HepG2 (cell line): ENCODE measurements at regions not wholly inside any gene's neighbourhood (a gene's known extent, or its start where the extent isn't known, plus 50 kb on each side); places are given as distances from the start of the nearest gene placed in this dataset.

Experiments used
- CHD4 ChIP-seq: fragments of 200-600 bp; sonication (generic); IDR thresholded peaks from 2 replicates; pipeline ENCODE4 v1.7.0; 2017; ENCODE audit warnings: mild to moderate bottlenecking, low read length, borderline replicate concordance
- FOXK2 ChIP-seq: fragments of 450-650 bp; IDR thresholded peaks from 2 replicates; pipeline ENCODE4 v1.6.1; 2016
- KDM4B ChIP-seq: sonication (generic); formaldehyde crosslinking; IDR thresholded peaks from 2 replicates; pipeline ENCODE4 v1.4.0; 2020; ENCODE audit warnings: missing genetic modification reagents
- MED8 ChIP-seq: sonication (generic); formaldehyde crosslinking; IDR thresholded peaks from 2 replicates; pipeline ENCODE4 v1.8.1; 2023; ENCODE audit warnings: mild to moderate bottlenecking, missing genetic modification reagents; ENCODE audit not compliant: insufficient replicate concordance
- TOPORS ChIP-seq: sonication (generic); formaldehyde crosslinking; IDR thresholded peaks from 2 replicates; pipeline ENCODE4 v1.8.0; 2023; ENCODE audit warnings: mild to moderate bottlenecking, missing genetic modification reagents
- ZNF138 ChIP-seq: sonication (generic); formaldehyde crosslinking; IDR thresholded peaks from 2 replicates; pipeline ENCODE4 v1.5.0; 2020; ENCODE audit warnings: mild to moderate bottlenecking, low read depth, missing genetic modification reagents
- ZNF234 ChIP-seq: sonication (generic); formaldehyde crosslinking; conservative IDR thresholded peaks from 2 replicates; pipeline ENCODE4 v1.5.1; 2020; ENCODE audit warnings: mild to moderate bottlenecking, missing genetic modification reagents
- ZNF441 ChIP-seq: sonication (generic); formaldehyde crosslinking; IDR thresholded peaks from 2 replicates; pipeline ENCODE4 v1.7.0; 2021; ENCODE audit warnings: missing genetic modification reagents, borderline replicate concordance
- ZNF776 ChIP-seq: sonication (generic); formaldehyde crosslinking; IDR thresholded peaks from 2 replicates; pipeline ENCODE4 v1.4.0; 2020; ENCODE audit warnings: mild to moderate bottlenecking, missing genetic modification reagents
- TF ChIP-seq, protein P1 (sequence below): IDR thresholded peaks from 2 replicates; pipeline ENCODE4 v1.6.1; 2016; ENCODE audit warnings: low read depth, missing genetic modification reagents, missing compliant biosample characterization
- TF ChIP-seq, protein P2 (sequence below): sonication (generic); formaldehyde crosslinking; IDR thresholded peaks from 2 replicates; pipeline ENCODE4 v1.8.0; 2022; ENCODE audit warnings: mild to moderate bottlenecking, missing genetic modification reagents; ENCODE audit not compliant: insufficient replicate concordance
- TF ChIP-seq, protein P3 (sequence below): sonication (generic); formaldehyde crosslinking; IDR thresholded peaks from 2 replicates; pipeline ENCODE4 v1.9.0; 2022; ENCODE audit warnings: missing genetic modification reagents, mild to moderate bottlenecking, borderline replicate concordance
- TF ChIP-seq, protein P4 (sequence below): sonication (generic); formaldehyde crosslinking; IDR thresholded peaks from 2 replicates; pipeline ENCODE4 v1.4.0; 2020; ENCODE audit warnings: missing genetic modification reagents, borderline replicate concordance
- TF ChIP-seq, protein P5 (sequence below): sonication (generic); formaldehyde crosslinking; IDR thresholded peaks from 2 replicates; pipeline ENCODE4 v1.5.0; 2020; ENCODE audit warnings: missing genetic modification reagents
- TF ChIP-seq, protein P6 (sequence below): sonication (generic); formaldehyde crosslinking; IDR thresholded peaks from 2 replicates; pipeline ENCODE4 v1.4.0; 2020; ENCODE audit warnings: missing genetic modification reagents, borderline replicate concordance

DNA sequence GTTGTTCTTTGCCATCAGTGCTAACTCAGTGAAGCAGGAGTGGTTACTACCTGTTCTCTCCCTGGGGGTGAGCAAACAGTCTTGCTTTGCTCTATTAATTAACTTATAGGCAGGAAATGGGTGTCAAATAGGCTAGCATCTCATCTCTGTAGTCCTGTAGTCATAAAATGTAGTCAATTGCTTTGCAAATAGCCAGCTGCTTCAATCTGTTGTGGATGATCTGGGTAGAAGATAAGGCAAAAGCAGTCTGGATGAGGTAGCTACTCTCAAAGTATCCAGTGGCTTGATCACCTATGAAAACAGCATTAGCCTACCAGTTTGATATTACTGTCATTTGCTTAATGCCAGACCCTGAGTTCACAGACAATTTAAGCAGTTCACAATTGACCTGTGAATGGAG, 369.0 kb upstream of the TMTC1 start (continued):
- TF ChIP-seq, protein P1, sequence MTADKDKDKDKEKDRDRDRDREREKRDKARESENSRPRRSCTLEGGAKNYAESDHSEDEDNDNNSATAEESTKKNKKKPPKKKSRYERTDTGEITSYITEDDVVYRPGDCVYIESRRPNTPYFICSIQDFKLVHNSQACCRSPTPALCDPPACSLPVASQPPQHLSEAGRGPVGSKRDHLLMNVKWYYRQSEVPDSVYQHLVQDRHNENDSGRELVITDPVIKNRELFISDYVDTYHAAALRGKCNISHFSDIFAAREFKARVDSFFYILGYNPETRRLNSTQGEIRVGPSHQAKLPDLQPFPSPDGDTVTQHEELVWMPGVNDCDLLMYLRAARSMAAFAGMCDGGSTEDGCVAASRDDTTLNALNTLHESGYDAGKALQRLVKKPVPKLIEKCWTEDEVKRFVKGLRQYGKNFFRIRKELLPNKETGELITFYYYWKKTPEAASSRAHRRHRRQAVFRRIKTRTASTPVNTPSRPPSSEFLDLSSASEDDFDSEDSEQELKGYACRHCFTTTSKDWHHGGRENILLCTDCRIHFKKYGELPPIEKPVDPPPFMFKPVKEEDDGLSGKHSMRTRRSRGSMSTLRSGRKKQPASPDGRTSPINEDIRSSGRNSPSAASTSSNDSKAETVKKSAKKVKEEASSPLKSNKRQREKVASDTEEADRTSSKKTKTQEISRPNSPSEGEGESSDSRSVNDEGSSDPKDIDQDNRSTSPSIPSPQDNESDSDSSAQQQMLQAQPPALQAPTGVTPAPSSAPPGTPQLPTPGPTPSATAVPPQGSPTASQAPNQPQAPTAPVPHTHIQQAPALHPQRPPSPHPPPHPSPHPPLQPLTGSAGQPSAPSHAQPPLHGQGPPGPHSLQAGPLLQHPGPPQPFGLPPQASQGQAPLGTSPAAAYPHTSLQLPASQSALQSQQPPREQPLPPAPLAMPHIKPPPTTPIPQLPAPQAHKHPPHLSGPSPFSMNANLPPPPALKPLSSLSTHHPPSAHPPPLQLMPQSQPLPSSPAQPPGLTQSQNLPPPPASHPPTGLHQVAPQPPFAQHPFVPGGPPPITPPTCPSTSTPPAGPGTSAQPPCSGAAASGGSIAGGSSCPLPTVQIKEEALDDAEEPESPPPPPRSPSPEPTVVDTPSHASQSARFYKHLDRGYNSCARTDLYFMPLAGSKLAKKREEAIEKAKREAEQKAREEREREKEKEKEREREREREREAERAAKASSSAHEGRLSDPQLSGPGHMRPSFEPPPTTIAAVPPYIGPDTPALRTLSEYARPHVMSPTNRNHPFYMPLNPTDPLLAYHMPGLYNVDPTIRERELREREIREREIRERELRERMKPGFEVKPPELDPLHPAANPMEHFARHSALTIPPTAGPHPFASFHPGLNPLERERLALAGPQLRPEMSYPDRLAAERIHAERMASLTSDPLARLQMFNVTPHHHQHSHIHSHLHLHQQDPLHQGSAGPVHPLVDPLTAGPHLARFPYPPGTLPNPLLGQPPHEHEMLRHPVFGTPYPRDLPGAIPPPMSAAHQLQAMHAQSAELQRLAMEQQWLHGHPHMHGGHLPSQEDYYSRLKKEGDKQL: no peak
- no peak for TF ChIP-seq KDM4B
- TF ChIP-seq, protein P2, sequence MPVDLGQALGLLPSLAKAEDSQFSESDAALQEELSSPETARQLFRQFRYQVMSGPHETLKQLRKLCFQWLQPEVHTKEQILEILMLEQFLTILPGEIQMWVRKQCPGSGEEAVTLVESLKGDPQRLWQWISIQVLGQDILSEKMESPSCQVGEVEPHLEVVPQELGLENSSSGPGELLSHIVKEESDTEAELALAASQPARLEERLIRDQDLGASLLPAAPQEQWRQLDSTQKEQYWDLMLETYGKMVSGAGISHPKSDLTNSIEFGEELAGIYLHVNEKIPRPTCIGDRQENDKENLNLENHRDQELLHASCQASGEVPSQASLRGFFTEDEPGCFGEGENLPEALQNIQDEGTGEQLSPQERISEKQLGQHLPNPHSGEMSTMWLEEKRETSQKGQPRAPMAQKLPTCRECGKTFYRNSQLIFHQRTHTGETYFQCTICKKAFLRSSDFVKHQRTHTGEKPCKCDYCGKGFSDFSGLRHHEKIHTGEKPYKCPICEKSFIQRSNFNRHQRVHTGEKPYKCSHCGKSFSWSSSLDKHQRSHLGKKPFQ (CRISPR knock-in tag): no peak
- TF ChIP-seq ZNF776: no peak
- TF ChIP-seq, protein P3, sequence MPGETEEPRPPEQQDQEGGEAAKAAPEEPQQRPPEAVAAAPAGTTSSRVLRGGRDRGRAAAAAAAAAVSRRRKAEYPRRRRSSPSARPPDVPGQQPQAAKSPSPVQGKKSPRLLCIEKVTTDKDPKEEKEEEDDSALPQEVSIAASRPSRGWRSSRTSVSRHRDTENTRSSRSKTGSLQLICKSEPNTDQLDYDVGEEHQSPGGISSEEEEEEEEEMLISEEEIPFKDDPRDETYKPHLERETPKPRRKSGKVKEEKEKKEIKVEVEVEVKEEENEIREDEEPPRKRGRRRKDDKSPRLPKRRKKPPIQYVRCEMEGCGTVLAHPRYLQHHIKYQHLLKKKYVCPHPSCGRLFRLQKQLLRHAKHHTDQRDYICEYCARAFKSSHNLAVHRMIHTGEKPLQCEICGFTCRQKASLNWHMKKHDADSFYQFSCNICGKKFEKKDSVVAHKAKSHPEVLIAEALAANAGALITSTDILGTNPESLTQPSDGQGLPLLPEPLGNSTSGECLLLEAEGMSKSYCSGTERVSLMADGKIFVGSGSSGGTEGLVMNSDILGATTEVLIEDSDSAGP (CRISPR knock-in tag): no peak
- no peak for TF ChIP-seq FOXK2
- TF ChIP-seq, protein P4, sequence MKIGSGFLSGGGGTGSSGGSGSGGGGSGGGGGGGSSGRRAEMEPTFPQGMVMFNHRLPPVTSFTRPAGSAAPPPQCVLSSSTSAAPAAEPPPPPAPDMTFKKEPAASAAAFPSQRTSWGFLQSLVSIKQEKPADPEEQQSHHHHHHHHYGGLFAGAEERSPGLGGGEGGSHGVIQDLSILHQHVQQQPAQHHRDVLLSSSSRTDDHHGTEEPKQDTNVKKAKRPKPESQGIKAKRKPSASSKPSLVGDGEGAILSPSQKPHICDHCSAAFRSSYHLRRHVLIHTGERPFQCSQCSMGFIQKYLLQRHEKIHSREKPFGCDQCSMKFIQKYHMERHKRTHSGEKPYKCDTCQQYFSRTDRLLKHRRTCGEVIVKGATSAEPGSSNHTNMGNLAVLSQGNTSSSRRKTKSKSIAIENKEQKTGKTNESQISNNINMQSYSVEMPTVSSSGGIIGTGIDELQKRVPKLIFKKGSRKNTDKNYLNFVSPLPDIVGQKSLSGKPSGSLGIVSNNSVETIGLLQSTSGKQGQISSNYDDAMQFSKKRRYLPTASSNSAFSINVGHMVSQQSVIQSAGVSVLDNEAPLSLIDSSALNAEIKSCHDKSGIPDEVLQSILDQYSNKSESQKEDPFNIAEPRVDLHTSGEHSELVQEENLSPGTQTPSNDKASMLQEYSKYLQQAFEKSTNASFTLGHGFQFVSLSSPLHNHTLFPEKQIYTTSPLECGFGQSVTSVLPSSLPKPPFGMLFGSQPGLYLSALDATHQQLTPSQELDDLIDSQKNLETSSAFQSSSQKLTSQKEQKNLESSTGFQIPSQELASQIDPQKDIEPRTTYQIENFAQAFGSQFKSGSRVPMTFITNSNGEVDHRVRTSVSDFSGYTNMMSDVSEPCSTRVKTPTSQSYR: no peak
- no peak for TF ChIP-seq ZNF441 (CRISPR knock-in tag)
- TF ChIP-seq, protein P5, sequence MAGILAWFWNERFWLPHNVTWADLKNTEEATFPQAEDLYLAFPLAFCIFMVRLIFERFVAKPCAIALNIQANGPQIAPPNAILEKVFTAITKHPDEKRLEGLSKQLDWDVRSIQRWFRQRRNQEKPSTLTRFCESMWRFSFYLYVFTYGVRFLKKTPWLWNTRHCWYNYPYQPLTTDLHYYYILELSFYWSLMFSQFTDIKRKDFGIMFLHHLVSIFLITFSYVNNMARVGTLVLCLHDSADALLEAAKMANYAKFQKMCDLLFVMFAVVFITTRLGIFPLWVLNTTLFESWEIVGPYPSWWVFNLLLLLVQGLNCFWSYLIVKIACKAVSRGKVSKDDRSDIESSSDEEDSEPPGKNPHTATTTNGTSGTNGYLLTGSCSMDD (CRISPR knock-in tag): no peak
- no peak for TF ChIP-seq ZNF138 (CRISPR knock-in tag)
- no peak for TF ChIP-seq CHD4
- TF ChIP-seq ZNF234 (CRISPR knock-in tag): no peak
- TF ChIP-seq, protein P6, sequence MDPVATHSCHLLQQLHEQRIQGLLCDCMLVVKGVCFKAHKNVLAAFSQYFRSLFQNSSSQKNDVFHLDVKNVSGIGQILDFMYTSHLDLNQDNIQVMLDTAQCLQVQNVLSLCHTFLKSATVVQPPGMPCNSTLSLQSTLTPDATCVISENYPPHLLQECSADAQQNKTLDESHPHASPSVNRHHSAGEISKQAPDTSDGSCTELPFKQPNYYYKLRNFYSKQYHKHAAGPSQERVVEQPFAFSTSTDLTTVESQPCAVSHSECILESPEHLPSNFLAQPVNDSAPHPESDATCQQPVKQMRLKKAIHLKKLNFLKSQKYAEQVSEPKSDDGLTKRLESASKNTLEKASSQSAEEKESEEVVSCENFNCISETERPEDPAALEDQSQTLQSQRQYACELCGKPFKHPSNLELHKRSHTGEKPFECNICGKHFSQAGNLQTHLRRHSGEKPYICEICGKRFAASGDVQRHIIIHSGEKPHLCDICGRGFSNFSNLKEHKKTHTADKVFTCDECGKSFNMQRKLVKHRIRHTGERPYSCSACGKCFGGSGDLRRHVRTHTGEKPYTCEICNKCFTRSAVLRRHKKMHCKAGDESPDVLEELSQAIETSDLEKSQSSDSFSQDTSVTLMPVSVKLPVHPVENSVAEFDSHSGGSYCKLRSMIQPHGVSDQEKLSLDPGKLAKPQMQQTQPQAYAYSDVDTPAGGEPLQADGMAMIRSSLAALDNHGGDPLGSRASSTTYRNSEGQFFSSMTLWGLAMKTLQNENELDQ: no peak
- TF ChIP-seq MED8: no peak
- TF ChIP-seq TOPORS (CRISPR knock-in tag): no peak
- TF ChIP-seq, all 625 proteins: peak for 0
